Stimulated activated CD8-positive, alpha-beta memory T cell treated with anti-CD3 and anti-CD28 coated beads, Interleukin-12 subunit alpha, Interleukin-12 subunit beta, amount 100 ng/mL, for 1 hour (primary cell): ENCODE measurements at regions not wholly inside any gene's neighbourhood (a gene's known extent, or its start where the extent isn't known, plus 50 kb on each side); places are given as distances from the start of the nearest gene placed in this dataset.

Source experiments
- DNase-seq: peaks from one replicate; pipeline ENCODE4 v3.0.0-alpha.2; 2020; ENCODE audit warnings: low read depth

DNA sequence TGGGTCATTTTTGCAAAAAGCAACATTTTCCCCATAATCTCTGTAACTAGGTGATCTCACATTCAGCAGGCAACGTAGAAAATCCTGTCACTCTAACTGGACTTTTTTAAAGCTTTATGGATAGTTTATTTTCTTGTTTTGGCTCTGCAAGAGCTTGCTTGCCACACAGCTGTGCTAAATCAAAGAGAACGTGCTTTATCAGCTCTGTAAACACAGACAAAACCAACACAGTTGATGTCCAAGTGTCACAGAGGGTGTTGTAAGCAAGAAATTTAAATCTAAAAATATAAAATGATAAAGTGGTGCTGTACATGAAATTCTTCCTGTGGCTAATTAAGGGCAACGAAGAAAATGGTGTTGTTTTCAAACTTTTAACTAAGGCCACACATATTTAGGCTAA, 97.5 kb upstream of the STAC start:
- DNase-seq = no peak

- no peak for DNase-seq
Measured at GRCh38 chr3:36295296-36295695, 85.0 kb upstream of the STAC start.

DNA sequence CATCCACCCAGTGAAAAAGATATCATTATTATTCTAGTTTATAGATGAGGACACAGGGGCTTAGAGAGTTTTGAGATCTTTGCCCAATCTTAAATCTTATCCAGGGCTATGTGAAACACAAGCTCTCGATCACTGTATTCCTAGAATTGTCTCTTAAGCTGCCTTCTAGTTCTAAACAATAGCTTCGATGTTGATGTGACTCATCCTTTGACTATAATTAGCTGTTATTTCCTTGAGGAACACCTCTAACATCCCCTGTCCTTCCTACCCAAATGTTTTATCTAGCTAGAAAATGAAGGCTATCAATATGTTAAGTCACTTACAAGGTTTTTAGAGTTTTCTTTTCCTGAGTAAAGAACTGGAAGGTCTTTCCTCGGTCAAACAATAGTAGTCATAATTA, 83.1 kb upstream of the STAC start:
- no peak for DNase-seq

GRCh38 chr3:36298188-36298587, 82.1 kb upstream of the STAC start:
- DNase-seq = no peak

GRCh38 chr3:36302158-36302509, 78.2 kb upstream of the STAC start:
- DNase-seq = no peak

GRCh38 chr3:36302626-36303025, 77.7 kb upstream of the STAC start:
- no peak for DNase-seq

DNA sequence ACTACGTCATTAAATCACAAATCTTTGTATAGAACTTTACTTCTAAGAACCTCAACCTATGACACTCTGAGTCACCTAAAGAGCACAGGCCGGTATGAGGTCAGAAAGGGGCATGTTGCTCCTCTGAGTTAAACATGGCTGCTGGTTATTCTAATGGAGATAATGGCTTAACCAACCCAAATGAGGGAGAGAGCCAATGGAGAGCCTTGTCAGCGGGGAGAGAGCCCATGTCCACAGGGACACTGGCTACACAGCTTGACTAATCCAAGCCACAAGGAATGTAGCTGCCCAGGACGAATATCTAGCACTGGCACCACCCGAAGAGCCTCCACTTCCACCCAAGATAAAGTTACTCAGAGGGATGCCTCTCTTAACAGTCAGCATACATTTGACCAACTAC, 77.0 kb upstream of the STAC start:
- DNase-seq = no peak

GRCh38 chr3:36305929-36306520, 74.3 kb upstream of the STAC start:
- DNase-seq = no peak

DNA sequence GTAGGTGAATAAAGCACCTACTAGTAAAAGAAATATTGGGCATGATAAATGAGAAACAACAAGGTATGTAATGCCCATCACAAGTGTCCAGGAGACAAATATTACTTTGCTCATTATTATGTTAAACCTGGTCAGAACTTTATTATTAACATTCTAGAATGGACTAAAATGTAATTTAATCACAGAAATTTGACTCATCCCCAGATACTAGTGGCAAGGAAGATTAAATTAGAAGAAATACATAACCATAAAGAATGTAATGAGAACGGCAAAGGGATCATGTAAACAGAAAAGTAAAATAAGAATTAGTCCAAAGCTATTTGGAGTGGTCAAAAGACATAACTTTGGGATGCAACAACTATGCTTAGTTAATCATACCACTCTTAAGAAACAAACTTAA, 71.2 kb upstream of the STAC start:
- no peak for DNase-seq

- DNase-seq = no peak
Measured at GRCh38 chr3:36312351-36312750, 68.0 kb upstream of the STAC start.

GRCh38 chr3:36317915-36318314, 62.4 kb upstream of the STAC start:
- no peak for DNase-seq

DNA sequence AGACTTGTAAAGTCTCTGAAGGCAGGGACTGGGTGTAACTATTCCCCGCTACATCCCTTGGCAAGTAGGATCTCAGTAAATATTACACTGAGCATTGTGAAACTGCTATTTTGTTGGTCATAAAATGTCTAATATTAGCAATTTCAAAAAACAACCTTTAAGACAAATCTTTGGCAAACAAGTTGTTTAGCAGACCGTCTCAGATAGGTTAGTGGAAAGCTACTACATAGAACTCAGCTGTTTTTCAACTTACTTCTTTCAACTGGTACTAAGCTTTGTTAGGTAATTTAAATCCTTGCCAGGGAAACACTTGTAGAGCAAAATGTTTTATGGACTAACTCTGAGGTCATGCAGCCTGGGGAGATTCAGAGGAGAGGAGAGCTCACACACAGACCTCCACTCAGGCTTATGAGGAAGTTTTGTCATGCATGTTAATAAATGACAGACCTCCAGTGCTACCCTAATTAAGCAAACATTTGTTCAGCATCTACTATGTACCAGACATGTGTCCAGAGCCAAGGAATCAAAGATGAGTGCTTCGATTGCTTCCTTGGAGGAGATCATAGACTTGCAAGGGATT, 61.6 kb upstream of the STAC start:
- no peak for DNase-seq

GRCh38 chr3:36319680-36320079, 60.6 kb upstream of the STAC start:
- no peak for DNase-seq
